Ovary (tissue), 7 donors: ENCODE measurements at regions not wholly inside any gene's neighbourhood (a gene's known extent, or its start where the extent isn't known, plus 50 kb on each side); places are given as distances from the start of the nearest gene placed in this dataset.
"Not testable (repeated sequence)": the region's sequence is repeated elsewhere in the genome, so short reads cannot be mapped to it uniquely, and the experiment has no call there.

Experiments used
- DNase-seq, 5 donors: peaks; one replicate each; pipeline ENCODE4 v3.0.0-alpha.2; 2019 to 2020
- H3K27ac ChIP-seq, 2 donors: fragments of 200-600 bp; one replicate each; pipeline versions ENCODE4 v1.5.1 to v1.8.0; 2019 to 2022
- H3K27me3 ChIP-seq: fragments of 200-600 bp; one replicate; pipeline ENCODE4 v1.8.0; 2022
- H3K36me3 ChIP-seq: fragments of 200-600 bp; sonication (generic); one replicate; pipeline ENCODE4 v1.5.1; 2019
- H3K4me1 ChIP-seq: one replicate; pipeline ENCODE4 v1.8.1; 2013; ENCODE audit warnings: mild to moderate bottlenecking, moderate library complexity; ENCODE audit not compliant: insufficient read depth
- H3K4me3 ChIP-seq: fragments of 200-600 bp; sonication (generic); one replicate; pipeline ENCODE4 v1.5.1; 2017
- H3K9me3 ChIP-seq, 2 donors: fragments of 200-600 bp in 1 of 2; sonication (generic) in 1 of 2; one replicate each; pipeline versions ENCODE4 v1.5.1 to v1.8.1; 2013 to 2019; ENCODE audit warnings: mild to moderate bottlenecking in 1 of 2, moderate library complexity in 1 of 2
- CTCF ChIP-seq, 3 donors: fragments of 450-650 bp in 2 of 3; fragments of 200-600 bp in 1 of 3; IDR thresholded peaks; one replicate each; pipeline versions ENCODE4 v1.5.1 to v1.8.0; 2016 to 2022; ENCODE audit warnings: antibody characterized with exemption in 3 of 3, mild to moderate bottlenecking in 1 of 3
- EP300 ChIP-seq: sonication (generic); formaldehyde crosslinking; IDR thresholded peaks from one replicate; pipeline ENCODE4 v1.6.1; 2017; ENCODE audit warnings: antibody characterized with exemption
- POLR2A ChIP-seq: fragments of 450-650 bp; IDR thresholded peaks from one replicate; pipeline ENCODE4 v1.6.1; 2017; ENCODE audit warnings: antibody characterized with exemption, mild to moderate bottlenecking, moderate library complexity
- WGBS, 3 donors: extraction: QIAGEN DNeasy Blood & Tissue Kit in 1 of 3; methylation state at CpG; one replicate each; pipeline versions ENCODE4 v1.1.5 to v1.1.7; 2013 to 2017; 5-methylcytosine and 5-hydroxymethylcytosine counted together
- intact Hi-C, 4 donors: fragments of 100-400 bp; cut with DNase I; formaldehyde crosslinking; loops; one replicate each; pipeline versions ENCODE4 v1.11.0 to v1.15.1; 2022 to 2023
- donor health status: DM: no; HTN: no; CAD: no; lungs with moderate emphysema.
- donor health status: DM: no; HTN: no; CAD: no.
- donor health status: Bipolar disorder and iron deficiency.
- donor health status: DM: no; HTN: no; CAD: no.
- donor health status: DM: yes; HTN: yes; CAD: no.

GRCh38 chr17:68674029-68674925 is 73.1 kb upstream of the FAM20A start:
- no peak for DNase-seq
- no peaks in the 10 kb centered on the region for H3K27me3 ChIP-seq
- 85 to 92% (median 89%) methylated on average over 14 of the region's 14 CpGs for WGBS, 3 donors
- no peaks in the 10 kb centered on the region for H3K36me3 ChIP-seq
- intact Hi-C loops: no loop called here
- peaks cover 2% of the 10 kb centered on the region for H3K4me1 ChIP-seq
- H3K9me3 ChIP-seq: no peaks in the 10 kb centered on the region
- no peak overlapping the region for H3K4me3 ChIP-seq
- no peak for TF ChIP-seq POLR2A
- no peak overlapping the region for H3K27ac ChIP-seq

GRCh38 chr17:68670967-68671693 is 70.0 kb upstream of the FAM20A start:
- Histone ChIP-seq H3K4me1 (peaks cover 2% of the 10 kb centered on the region), H3K27ac (no peak overlapping the region), H3K9me3 (no peaks in the 10 kb centered on the region), H3K36me3 (no peaks in the 10 kb centered on the region), H3K27me3 (no peaks in the 10 kb centered on the region), H3K4me3 (no peak overlapping the region)
- WGBS, 3 donors: 84 to 92% (median 90%) methylated on average over 7 of the region's 7 CpGs
- intact Hi-C loops: no loop called here
- DNase-seq: no peak
- TF ChIP-seq POLR2A (no peak), CTCF (IDR thresholded peaks at IDR 0.05) (no peak), EP300 (no peak)

GRCh38 chr17:68666438-68666837 is 65.3 kb upstream of the FAM20A start:
- H3K36me3 ChIP-seq, intact Hi-C loops, DNase-seq, H3K27me3 ChIP-seq, H3K27ac ChIP-seq, H3K4me3 ChIP-seq, H3K4me1 ChIP-seq, H3K9me3 ChIP-seq: not testable (repeated sequence)
- WGBS, 3 donors: 51 to 76% (median 72%) methylated on average over 5 of the region's 5 CpGs

GRCh38 chr17:68665373-68665772 is 64.2 kb upstream of the FAM20A start:
- WGBS, 3 donors: 98 to 100% (median 100%) methylated on average over 1 of the region's 1 CpG
- H3K36me3 ChIP-seq: no peaks in the 10 kb centered on the region

GRCh38 chr17:68662479-68662878 is 61.3 kb upstream of the FAM20A start:
- intact Hi-C loops: no loop called here
- Histone ChIP-seq H3K9me3 (no peaks in the 10 kb centered on the region), H3K27ac (no peak overlapping the region), H3K36me3 (no peaks in the 10 kb centered on the region), H3K4me3 (no peak overlapping the region), H3K4me1 (no peaks in the 10 kb centered on the region), H3K27me3 (no peaks in the 10 kb centered on the region)
- 92 to 98% (median 95%) methylated on average over 2 of the region's 2 CpGs for WGBS, 3 donors
- DNase-seq: no peak
- TF ChIP-seq EP300: no peak
- no peak for TF ChIP-seq CTCF (IDR thresholded peaks at IDR 0.05)
- TF ChIP-seq POLR2A: no peak

More at GRCh38 chr17:68665373-68665772, 64.2 kb upstream of the FAM20A start:
- Histone ChIP-seq H3K27me3 (no peaks in the 10 kb centered on the region), H3K4me3 (no peak overlapping the region), H3K4me1 (no peaks in the 10 kb centered on the region), H3K27ac (no peak overlapping the region), H3K9me3 (no peaks in the 10 kb centered on the region)
- intact Hi-C loops: no loop called here
- no peak for TF ChIP-seq POLR2A
- TF ChIP-seq CTCF (IDR thresholded peaks at IDR 0.05): no peak
- no peak for TF ChIP-seq EP300
- DNase-seq: no peak
